Calu3 (cell line): ENCODE measurements at regions not wholly inside any gene's neighbourhood (a gene's known extent, or its start where the extent isn't known, plus 50 kb on each side); places are given as distances from the start of the nearest gene placed in this dataset.

Source experiments
- BruUV-seq: library from RNA; stranded (reverse); fragments of 400-500 nt; replicated peaks from 2 replicates; lab custom pipeline; 2021; lab: Mats Ljungman, UMichigan
- CTCF ChIA-PET: fragments of 300-600 bp; sonication (Branson Sonifier 250); formaldehyde crosslinking; loops from one replicate; lab custom pipeline; 2022; ENCODE audit warnings: antibody characterized with exemption; lab: Charles Lee
- DNase-seq: peaks from one replicate; pipeline ENCODE4 v3.0.0; 2022
- H3K27ac Mint-ChIP-seq: one replicate; pipeline ENCODE4 v1.8.0; 2022; ENCODE audit warnings: mixed read lengths; ENCODE audit not compliant: unreplicated experiment
- H3K27me3 Mint-ChIP-seq: one replicate; pipeline ENCODE4 v1.8.0; 2022; ENCODE audit warnings: mixed read lengths; ENCODE audit not compliant: unreplicated experiment
- H3K36me3 Mint-ChIP-seq: one replicate; pipeline ENCODE4 v1.8.0; 2022; ENCODE audit warnings: mild to moderate bottlenecking, moderate library complexity, mixed read lengths; ENCODE audit not compliant: insufficient read depth, unreplicated experiment
- H3K4me1 Mint-ChIP-seq: one replicate; pipeline ENCODE4 v1.8.0; 2022; ENCODE audit warnings: mild to moderate bottlenecking, low read depth, mixed read lengths; ENCODE audit not compliant: unreplicated experiment
- H3K4me3 Mint-ChIP-seq: one replicate; pipeline ENCODE4 v1.8.0; 2022; ENCODE audit warnings: mild to moderate bottlenecking, low read depth, moderate library complexity, mixed read lengths; ENCODE audit not compliant: unreplicated experiment
- H3K9me3 Mint-ChIP-seq: one replicate; pipeline ENCODE4 v1.8.0; 2022; ENCODE audit warnings: low read depth, mixed read lengths; ENCODE audit not compliant: unreplicated experiment
- intact Hi-C: fragments of 100-400 bp; cut with micrococcal nuclease; formaldehyde crosslinking; loops from one replicate; pipeline ENCODE4 v1.10.0; 2022; ENCODE audit not compliant: unreplicated experiment
- TF ChIP-seq, protein P1 (sequence below): fragments of 200-600 bp; IDR thresholded peaks from one replicate; pipeline ENCODE4 v1.8.0; 2022; ENCODE audit warnings: antibody characterized with exemption; ENCODE audit not compliant: unreplicated experiment

DNA sequence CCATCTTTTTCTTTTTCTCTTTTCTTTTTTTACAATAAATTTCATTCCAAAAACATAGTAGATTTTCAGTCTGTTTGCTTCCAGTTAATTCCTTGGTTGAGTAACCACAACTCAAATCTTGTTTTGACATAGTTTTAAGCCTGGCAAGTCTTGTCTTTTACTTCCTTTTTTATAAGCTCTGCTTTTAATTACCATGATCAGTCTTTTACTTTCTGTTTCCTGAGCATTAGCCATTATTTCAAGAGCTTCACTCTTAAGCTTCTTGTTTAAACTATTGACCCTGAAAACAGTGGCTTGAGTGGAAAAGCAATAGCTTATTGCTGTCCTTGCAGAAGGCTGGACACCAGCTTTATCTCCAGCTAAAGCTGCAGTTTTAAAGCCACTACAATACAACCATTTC, 1363.3 kb downstream of the MAT2B start:
- Mint-ChIP-seq H3K9me3 (peaks cover 9% of the 10 kb centered on the region), H3K36me3 (no peaks in the 10 kb centered on the region), H3K27ac (no peak overlapping the region), H3K4me1 (no peaks in the 10 kb centered on the region), H3K4me3 (no peak overlapping the region), H3K27me3 (no peaks in the 10 kb centered on the region)
- intact Hi-C loops = no loop called here
- no TSS peak for BruUV-seq
- CTCF ChIA-PET = interaction anchor here (0.6 kb wide), 1 partner anchor 634 kb away, joined by 3 read pairs; no protein-coding TSS in a partner anchor
- TF ChIP-seq, protein P1, sequence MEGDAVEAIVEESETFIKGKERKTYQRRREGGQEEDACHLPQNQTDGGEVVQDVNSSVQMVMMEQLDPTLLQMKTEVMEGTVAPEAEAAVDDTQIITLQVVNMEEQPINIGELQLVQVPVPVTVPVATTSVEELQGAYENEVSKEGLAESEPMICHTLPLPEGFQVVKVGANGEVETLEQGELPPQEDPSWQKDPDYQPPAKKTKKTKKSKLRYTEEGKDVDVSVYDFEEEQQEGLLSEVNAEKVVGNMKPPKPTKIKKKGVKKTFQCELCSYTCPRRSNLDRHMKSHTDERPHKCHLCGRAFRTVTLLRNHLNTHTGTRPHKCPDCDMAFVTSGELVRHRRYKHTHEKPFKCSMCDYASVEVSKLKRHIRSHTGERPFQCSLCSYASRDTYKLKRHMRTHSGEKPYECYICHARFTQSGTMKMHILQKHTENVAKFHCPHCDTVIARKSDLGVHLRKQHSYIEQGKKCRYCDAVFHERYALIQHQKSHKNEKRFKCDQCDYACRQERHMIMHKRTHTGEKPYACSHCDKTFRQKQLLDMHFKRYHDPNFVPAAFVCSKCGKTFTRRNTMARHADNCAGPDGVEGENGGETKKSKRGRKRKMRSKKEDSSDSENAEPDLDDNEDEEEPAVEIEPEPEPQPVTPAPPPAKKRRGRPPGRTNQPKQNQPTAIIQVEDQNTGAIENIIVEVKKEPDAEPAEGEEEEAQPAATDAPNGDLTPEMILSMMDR = no peak
- DNase-seq = no peak

DNA sequence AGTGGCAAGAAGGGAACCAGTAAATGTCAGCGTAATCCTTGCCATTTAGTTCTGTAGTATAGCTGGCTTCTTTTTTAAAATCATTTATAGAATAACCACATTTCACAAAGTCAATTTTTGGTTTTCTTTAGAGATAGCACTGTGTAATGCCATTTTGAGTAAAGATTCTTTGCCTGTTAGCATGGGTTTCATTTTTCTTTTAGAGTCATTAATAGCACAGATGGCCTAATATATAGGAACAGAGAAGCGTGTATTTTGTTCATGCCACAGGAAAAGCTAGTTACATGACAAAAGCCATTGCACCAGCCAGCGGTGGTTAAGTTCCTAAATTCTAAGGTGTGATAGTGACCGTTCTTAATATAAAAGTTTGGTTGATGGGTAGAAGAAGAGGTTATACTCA, 1363.9 kb downstream of the MAT2B start:
- no peak for DNase-seq
- H3K9me3 Mint-ChIP-seq = peaks cover 9% of the 10 kb centered on the region
- H3K36me3 Mint-ChIP-seq = no peaks in the 10 kb centered on the region
- H3K4me1 Mint-ChIP-seq = no peaks in the 10 kb centered on the region
- no peak overlapping the region for H3K27ac Mint-ChIP-seq
- no peak overlapping the region for H3K4me3 Mint-ChIP-seq
- H3K27me3 Mint-ChIP-seq = no peaks in the 10 kb centered on the region
- TF ChIP-seq, protein P1 = no peak
- CTCF ChIA-PET = no interaction called here
- intact Hi-C loops = no loop called here
- no TSS peak for BruUV-seq

DNA sequence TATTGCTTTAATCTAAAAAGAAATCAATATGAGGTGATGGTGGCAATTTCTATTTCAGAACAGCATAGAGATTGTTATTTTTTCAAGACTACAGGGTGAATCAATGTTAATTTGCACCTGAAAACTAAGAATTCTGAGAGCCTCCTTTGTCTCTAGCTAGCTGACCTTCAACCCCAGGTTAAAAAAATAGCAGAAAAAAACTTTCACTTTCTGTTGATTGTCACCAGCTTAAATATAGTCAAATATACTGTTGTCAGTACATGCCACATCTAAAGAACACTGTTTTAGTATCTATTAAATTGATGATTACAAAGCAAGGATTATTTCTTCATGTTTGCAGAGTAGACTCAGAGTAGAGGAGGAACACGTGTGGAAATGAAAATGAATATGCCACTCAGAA, 1371.4 kb downstream of the MAT2B start:
- CTCF ChIA-PET = no interaction called here
- DNase-seq = no peak
- no peaks in the 10 kb centered on the region for H3K4me1 Mint-ChIP-seq
- no peak overlapping the region for H3K27ac Mint-ChIP-seq
- H3K4me3 Mint-ChIP-seq = no peak overlapping the region
- intact Hi-C loops = no loop called here
- H3K36me3 Mint-ChIP-seq = no peaks in the 10 kb centered on the region
- TF ChIP-seq, protein P1 = no peak
- no peaks in the 10 kb centered on the region for H3K27me3 Mint-ChIP-seq
- BruUV-seq = no TSS peak
- peaks cover 6% of the 10 kb centered on the region for H3K9me3 Mint-ChIP-seq

DNA sequence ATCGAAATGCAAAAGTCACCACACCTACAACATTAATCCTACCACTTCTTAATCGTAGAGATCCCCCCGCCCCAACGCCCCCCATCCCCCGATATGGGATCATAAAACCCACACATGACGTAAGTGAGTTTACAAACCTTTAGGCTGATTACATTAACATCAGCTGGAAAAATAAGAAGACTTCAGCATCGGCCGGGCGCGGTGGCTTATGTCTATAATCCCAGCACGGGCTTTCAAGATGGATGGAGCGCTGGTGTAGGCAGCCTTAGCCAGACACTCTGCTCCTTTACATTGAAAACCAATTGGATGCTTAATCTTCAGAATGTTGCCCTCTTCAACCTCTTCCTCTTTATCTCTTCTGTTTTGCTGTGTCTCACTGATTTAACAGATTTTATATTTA, 1376.0 kb downstream of the MAT2B start:
- no peak for DNase-seq
- Mint-ChIP-seq H3K27me3 (no peaks in the 10 kb centered on the region), H3K36me3 (no peaks in the 10 kb centered on the region), H3K4me1 (no peaks in the 10 kb centered on the region), H3K9me3 (peaks cover 6% of the 10 kb centered on the region), H3K4me3 (no peak overlapping the region), H3K27ac (no peak overlapping the region)
- BruUV-seq = no TSS peak
- intact Hi-C loops = no loop called here
- TF ChIP-seq, protein P1 = no peak
- CTCF ChIA-PET = no interaction called here
